ENCODE measurements at regions not wholly inside any gene's neighbourhood (a gene's known extent, or its start where the extent isn't known, plus 50 kb on each side); places are given as distances from the start of the nearest gene placed in this dataset.

DNA sequence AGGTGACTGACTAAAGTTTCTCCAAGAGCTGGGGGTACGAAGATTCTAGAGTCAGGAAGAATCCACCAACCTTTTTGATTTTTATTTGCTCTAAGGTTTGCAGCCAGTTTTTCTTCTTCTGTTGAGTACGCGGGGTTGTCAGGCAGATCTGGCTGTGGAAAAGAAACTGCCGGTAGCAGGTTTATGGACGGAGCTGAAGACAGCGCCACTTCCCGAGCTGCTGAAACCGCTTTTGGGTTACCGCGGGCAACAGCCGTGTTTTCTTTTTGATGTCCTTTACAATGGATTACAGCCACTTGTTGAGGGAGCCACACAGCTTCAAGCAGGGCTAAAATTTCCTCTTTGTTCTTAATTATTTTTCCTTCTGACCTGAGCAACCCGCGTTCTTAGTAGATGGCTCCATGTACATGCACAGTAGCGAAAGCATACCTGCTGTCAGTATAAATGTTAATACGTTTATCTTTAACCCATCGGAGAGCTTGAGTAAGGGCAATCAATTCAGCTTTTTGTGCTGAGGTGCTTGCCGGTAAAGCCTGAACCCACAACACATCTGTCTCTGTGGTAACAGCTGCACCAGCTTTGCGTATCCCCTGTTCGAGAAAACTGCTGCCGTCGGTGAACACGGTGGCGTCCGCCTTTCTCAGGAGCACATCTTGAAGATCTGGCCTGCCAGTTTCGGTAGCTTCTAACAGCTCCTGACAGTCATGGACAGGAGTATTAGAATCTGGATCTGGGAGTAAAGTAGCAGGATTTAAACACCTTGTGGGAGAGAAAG lies 674.3 kb downstream of the TMEM121 start:
- TF ChIP-seq TAF1 (IDR thresholded peaks at IDR 0.05; ENCODE audit: low read depth, low read length) (no peak), POLR2AphosphoS5 (IDR thresholded peaks at IDR 0.05; ENCODE audit: low read depth, low read length) (no peak), PAX5 (IDR thresholded peaks at IDR 0.05; ENCODE audit: insufficient read depth, low read length, severe bottlenecking) (no peak)
- FAIRE-seq (no peak), DNase-seq (ENCODE audit: insufficient read length, low spot score) (no peak)

DNA sequence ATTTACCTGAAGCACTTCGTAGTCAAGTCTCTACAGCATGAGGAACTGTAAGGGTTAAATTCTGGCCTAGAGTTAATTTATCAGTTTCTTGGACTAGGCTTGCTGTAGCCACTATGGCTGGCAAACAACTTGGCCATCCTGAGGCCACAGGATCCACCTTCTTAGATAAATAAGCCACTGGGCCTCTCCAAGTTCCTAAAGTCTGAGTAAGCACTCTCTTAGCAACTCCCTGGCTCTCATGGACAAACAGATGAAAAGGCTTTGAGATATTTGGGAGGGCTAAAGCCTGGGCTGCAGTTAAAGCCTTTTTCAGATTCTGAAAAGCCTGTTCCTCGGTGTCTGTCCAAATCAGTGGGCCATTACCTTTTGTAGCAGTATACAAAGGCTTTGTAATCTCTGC lies 675.0 kb downstream of the TMEM121 start:
- no peak for TF ChIP-seq POLR2A (IDR thresholded peaks at IDR 0.05; ENCODE audit: low read depth, low read length)
- DNase-seq (ENCODE audit: insufficient read length, low spot score) (no peak), FAIRE-seq (no peak)

DNA sequence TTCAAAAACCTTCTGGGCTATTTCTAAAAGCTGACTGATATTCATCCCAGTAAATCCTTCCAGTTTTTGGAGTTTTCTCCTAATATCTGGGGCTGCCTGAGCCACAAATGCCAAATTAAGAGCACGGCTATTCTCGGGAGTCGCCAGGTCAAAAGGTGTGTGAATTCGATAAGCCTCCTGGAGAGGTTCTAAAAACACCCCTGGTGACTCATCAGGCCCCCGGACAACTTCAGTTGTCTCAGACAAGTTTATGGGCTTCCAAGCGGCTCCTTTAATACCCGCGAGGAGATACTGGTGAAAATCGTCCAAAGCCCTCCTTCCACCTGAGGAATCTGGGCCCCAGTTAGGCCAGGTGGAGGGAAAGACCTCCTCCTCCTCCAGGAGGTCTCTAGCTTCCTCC lies 677.1 kb downstream of the TMEM121 start:
- DNase-seq (ENCODE audit: insufficient read length, low spot score) (no peak), FAIRE-seq (no peak)
- TF ChIP-seq PAX5 (IDR thresholded peaks at IDR 0.05; ENCODE audit: insufficient read depth, low read length, severe bottlenecking) (no peak), POLR2A (IDR thresholded peaks at IDR 0.05; ENCODE audit: low read depth, low read length) (no peak), POU2F2 (IDR thresholded peaks at IDR 0.05; ENCODE audit: low read depth, low read length) (no peak), POLR2AphosphoS5 (IDR thresholded peaks at IDR 0.05; ENCODE audit: low read depth, low read length) (no peak), TAF1 (IDR thresholded peaks at IDR 0.05; ENCODE audit: low read depth, low read length) (no peak)

DNA sequence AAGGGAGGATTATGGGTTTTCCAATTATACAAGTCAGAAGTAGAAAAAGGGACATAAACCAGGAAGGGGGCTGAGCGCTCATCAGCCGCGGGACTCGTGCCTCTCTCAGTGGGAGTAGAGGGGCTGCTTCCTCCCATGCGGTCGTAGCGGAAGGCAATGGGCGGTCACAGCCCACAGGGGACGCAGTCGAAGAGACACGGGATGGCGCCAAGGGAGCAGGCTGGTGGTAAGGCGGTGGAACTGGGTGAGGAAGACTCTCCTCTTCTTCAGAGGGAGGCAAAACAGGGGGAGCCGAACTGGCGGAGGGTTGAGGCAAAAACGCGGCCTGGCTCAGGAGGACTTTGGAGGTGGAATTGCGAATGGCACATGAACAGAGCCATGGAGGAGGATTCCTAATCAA lies 677.7 kb downstream of the TMEM121 start:
- FAIRE-seq: no peak
- TF ChIP-seq POLR2A (IDR thresholded peaks at IDR 0.05; ENCODE audit: low read depth, low read length) (no peak), POU2F2 (IDR thresholded peaks at IDR 0.05; ENCODE audit: low read depth, low read length) (no peak), TAF1 (IDR thresholded peaks at IDR 0.05; ENCODE audit: low read depth, low read length) (no peak), POLR2AphosphoS5 (IDR thresholded peaks at IDR 0.05; ENCODE audit: low read depth, low read length) (no peak), PAX5 (IDR thresholded peaks at IDR 0.05; ENCODE audit: insufficient read depth, low read length, severe bottlenecking) (no peak), SPI1 (IDR thresholded peaks at IDR 0.05; ENCODE audit: low read depth, low read length) (no peak)
- DNase-seq (ENCODE audit: insufficient read length, low spot score): no peak

DNA sequence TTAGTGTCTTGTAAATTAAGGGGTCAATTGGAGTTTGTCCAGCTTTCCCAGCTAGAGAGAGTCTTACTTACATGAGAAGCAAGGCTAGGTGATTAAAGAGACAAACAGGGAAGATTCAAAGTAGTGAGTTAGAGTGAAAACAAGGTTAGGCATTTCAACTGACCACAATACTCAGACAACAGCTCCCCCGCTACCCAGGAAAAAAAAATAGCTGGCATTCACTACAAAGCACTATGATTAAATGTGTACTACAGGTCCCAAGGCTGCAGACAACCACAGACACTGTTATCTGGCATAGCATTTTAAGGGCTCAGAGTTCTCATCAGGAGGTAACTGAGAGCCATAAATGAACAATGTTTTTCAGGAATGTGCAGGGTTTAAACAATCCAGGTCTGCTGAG lies 680.9 kb downstream of the TMEM121 start:
- no peak for DNase-seq (ENCODE audit: insufficient read length, low spot score)
- FAIRE-seq: no peak
- TF ChIP-seq PAX5 (IDR thresholded peaks at IDR 0.05; ENCODE audit: insufficient read depth, low read length, severe bottlenecking) (no peak), POLR2AphosphoS5 (IDR thresholded peaks at IDR 0.05; ENCODE audit: low read depth, low read length) (no peak), POLR2A (IDR thresholded peaks at IDR 0.05; ENCODE audit: low read depth, low read length) (no peak), SPI1 (IDR thresholded peaks at IDR 0.05; ENCODE audit: low read depth, low read length) (no peak)

DNA sequence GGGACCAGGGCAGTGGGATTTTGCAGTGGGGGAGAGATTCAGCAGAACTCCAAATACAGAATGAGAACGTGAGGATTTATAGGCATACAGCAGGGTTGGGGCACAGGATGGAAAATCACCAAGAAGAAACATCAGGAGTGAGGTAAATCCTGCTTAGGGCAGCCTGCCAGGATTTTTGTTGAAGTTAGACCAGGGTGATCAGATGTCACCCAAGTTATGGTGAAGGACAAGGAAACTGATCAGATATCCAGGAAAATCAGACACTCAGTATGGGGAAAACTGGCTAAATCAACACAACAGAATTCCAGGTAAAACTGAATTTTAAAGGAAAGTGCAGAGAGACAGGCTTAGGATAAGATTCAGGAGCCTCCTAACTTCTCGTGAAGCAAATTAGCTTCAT lies 682.4 kb downstream of the TMEM121 start:
- FAIRE-seq (no peak), DNase-seq (ENCODE audit: insufficient read length, low spot score) (no peak)
- TF ChIP-seq POU2F2 (IDR thresholded peaks at IDR 0.05; ENCODE audit: low read depth, low read length) (no peak), POLR2AphosphoS5 (IDR thresholded peaks at IDR 0.05; ENCODE audit: low read depth, low read length) (no peak), SPI1 (IDR thresholded peaks at IDR 0.05; ENCODE audit: low read depth, low read length) (no peak), POLR2A (IDR thresholded peaks at IDR 0.05; ENCODE audit: low read depth, low read length) (no peak), PAX5 (IDR thresholded peaks at IDR 0.05; ENCODE audit: insufficient read depth, low read length, severe bottlenecking) (no peak), TAF1 (IDR thresholded peaks at IDR 0.05; ENCODE audit: low read depth, low read length) (no peak)

DNA sequence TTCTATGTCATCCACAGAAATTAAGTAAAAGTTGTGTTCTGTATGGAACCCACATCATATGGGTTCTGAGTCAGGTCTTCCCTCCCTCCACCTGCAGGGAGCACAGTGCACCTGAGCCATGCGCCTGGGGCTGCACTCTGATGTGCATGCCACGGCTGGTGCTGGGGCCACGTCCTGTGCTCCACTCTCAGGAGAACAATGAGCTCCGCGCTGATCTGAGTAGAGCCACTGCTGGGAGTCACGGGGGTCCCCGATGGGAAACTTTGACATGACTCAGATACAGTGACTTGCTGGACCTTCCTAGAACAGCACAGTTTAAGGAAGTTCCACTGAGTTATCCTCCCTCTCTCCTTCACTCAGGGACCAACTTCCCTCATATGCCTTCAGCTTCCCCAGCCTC lies 683.4 kb downstream of the TMEM121 start:
- TF ChIP-seq TAF1 (IDR thresholded peaks at IDR 0.05; ENCODE audit: low read depth, low read length) (no peak), PAX5 (IDR thresholded peaks at IDR 0.05; ENCODE audit: insufficient read depth, low read length, severe bottlenecking) (no peak), POLR2AphosphoS5 (IDR thresholded peaks at IDR 0.05; ENCODE audit: low read depth, low read length) (no peak), POLR2A (IDR thresholded peaks at IDR 0.05; ENCODE audit: low read depth, low read length) (no peak), POU2F2 (IDR thresholded peaks at IDR 0.05; ENCODE audit: low read depth, low read length) (no peak), SPI1 (IDR thresholded peaks at IDR 0.05; ENCODE audit: low read depth, low read length) (no peak)
- DNase-seq (ENCODE audit: insufficient read length, low spot score): no peak
- no peak for FAIRE-seq

DNA sequence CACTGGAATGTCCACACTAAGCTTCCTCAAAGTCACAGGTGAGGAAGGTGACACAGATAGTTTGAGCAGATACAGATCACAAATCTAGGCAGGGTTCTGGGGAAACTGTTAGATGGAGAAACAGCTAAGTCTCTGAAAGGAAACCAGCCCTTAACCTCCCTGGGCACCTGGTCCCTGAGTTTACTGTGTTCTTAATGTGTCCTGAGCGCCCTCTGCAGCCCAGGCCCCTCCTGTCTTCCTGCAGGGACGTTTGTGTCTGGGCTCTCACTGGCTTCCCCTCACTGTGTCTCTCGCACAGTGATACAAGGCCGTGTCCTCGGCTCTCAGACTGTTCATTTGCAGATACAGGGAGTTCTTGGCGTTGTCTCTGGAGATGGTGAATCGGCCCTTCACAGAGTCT lies 684.3 kb downstream of the TMEM121 start:
- no peak for TF ChIP-seq PAX5 (IDR thresholded peaks at IDR 0.05; ENCODE audit: insufficient read depth, low read length, severe bottlenecking)
- no peak for TF ChIP-seq POLR2A (IDR thresholded peaks at IDR 0.05; ENCODE audit: low read depth, low read length)
- no peak for TF ChIP-seq TAF1 (IDR thresholded peaks at IDR 0.05; ENCODE audit: low read depth, low read length)
- no peak for TF ChIP-seq POU2F2 (IDR thresholded peaks at IDR 0.05; ENCODE audit: low read depth, low read length)
- TF ChIP-seq SPI1 (IDR thresholded peaks at IDR 0.05; ENCODE audit: low read depth, low read length): no peak
- TF ChIP-seq POLR2AphosphoS5 (IDR thresholded peaks at IDR 0.05; ENCODE audit: low read depth, low read length): no peak
- FAIRE-seq: no peak

DNA sequence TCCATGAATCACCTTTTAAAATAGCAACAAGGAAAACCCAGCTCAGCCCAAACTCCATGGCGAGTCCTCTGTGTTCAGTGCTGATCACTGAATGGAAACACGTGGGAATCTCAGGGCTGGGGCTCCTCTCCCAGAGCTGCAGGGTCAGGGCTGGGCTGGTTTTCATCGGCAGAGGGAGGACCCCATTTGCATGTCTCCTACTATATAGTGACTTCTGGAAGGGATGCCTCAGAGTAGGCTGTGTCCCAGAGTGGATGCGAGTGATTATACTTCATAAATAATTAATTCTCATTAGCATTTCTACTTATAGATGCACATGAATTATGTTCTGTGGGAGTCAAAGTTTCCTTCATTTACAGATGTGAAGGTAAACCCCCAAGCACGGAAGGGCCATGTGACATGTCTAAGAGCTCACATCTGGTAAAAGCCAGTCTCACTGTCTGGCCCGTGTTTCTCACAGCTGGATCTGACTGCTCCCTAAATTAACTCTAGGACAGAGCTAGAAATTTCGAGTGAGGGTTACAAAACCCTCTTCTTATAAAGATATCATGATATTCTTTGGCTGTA lies 685.0 kb downstream of the TMEM121 start:
- FAIRE-seq (no peak), DNase-seq (ENCODE audit: insufficient read length, low spot score) (no peak)
- no peak for TF ChIP-seq SPI1 (IDR thresholded peaks at IDR 0.05; ENCODE audit: low read depth, low read length)
- no peak for TF ChIP-seq POU2F2 (IDR thresholded peaks at IDR 0.05; ENCODE audit: low read depth, low read length)
- no peak for TF ChIP-seq PAX5 (IDR thresholded peaks at IDR 0.05; ENCODE audit: insufficient read depth, low read length, severe bottlenecking)
- TF ChIP-seq POLR2A (IDR thresholded peaks at IDR 0.05; ENCODE audit: low read depth, low read length): no peak
- no peak for TF ChIP-seq POLR2AphosphoS5 (IDR thresholded peaks at IDR 0.05; ENCODE audit: low read depth, low read length)
- TF ChIP-seq TAF1 (IDR thresholded peaks at IDR 0.05; ENCODE audit: low read depth, low read length): no peak

More for the DNA sequence above, 684.3 kb downstream of the TMEM121 start:
- DNase-seq (ENCODE audit: insufficient read length, low spot score): no peak

DNA sequence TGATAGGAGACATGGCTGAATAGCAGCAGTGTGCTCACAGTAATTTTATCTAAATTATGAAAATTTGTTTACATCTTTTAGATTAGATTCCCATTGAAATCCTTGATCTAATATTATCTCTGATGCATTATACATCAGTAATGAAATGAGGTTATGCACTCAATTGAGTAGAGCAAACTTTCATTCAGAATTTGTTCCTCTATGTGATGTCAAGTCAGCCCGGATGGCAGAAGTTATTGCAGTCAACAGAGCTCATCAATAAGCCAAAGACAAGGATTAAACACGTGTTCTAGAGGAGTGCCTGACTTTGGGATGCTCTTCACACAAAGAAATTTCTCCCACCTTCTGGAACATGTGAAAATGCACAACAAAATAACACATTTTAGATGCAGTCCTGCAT lies 688.8 kb downstream of the TMEM121 start:
- FAIRE-seq: no peak
- DNase-seq (ENCODE audit: insufficient read length, low spot score): no peak
- TF ChIP-seq POLR2AphosphoS5 (IDR thresholded peaks at IDR 0.05; ENCODE audit: low read depth, low read length): no peak
